HG02885 (cell line): ENCODE measurements at regions not wholly inside any gene's neighbourhood (a gene's known extent, or its start where the extent isn't known, plus 50 kb on each side); places are given as distances from the start of the nearest gene placed in this dataset.

Experiments used
- ATAC-seq: cut with Tn5 transposase; IDR thresholded peaks from one replicate; pipeline ENCODE4 v1.9.1; 2021; ENCODE audit warnings: mild to moderate bottlenecking; ENCODE audit not compliant: unreplicated experiment, poor library complexity

GRCh38 chrX:103158317-103158621 lies 56.6 kb upstream of the BEX4 start:
- no peak for ATAC-seq

GRCh38 chrX:103157496-103158316 lies 57.2 kb upstream of the BEX4 start:
- ATAC-seq = peak; percentile 80

GRCh38 chrX:103155201-103155600 lies 59.7 kb upstream of the BEX4 start:
- ATAC-seq = no peak

- no peak for ATAC-seq
Observed at GRCh38 chrX:103153661-103154060, 60.7 kb upstream of the NXF3 start.

GRCh38 chrX:103151799-103152198 lies 58.9 kb upstream of the NXF3 start:
- no peak for ATAC-seq

GRCh38 chrX:103149652-103150051 lies 56.7 kb upstream of the NXF3 start:
- no peak for ATAC-seq

- ATAC-seq = no peak
Observed at GRCh38 chrX:103148075-103148474, 55.1 kb upstream of the NXF3 start.
